NCI-H1694 treated with DMSO at 0.1 percent for 48 hours (cell line): ENCODE measurements at regions not wholly inside any gene's neighbourhood (a gene's known extent, or its start where the extent isn't known, plus 50 kb on each side); places are given as distances from the start of the nearest gene placed in this dataset.

Experiments used
- DNase-seq: peaks from one replicate; lab custom pipeline; 2025; lab: John Stamatoyannopoulos, UW

- no peak for DNase-seq
Measured at GRCh38 chr14:56501909-56502530, 77.6 kb upstream of the TMEM260 start.

GRCh38 chr14:56505361-56505760 lies 74.2 kb upstream of the TMEM260 start:
- no peak for DNase-seq

GRCh38 chr14:56512521-56512920 lies 67.1 kb upstream of the TMEM260 start:
- no peak for DNase-seq

- no peak for DNase-seq
Measured at GRCh38 chr14:56514663-56515371, 64.8 kb upstream of the TMEM260 start.

GRCh38 chr14:56515739-56516138 lies 63.9 kb upstream of the TMEM260 start:
- DNase-seq: no peak

GRCh38 chr14:56522403-56522802 lies 57.2 kb upstream of the TMEM260 start:
- no peak for DNase-seq

GRCh38 chr14:56524971-56525677 lies 54.5 kb upstream of the TMEM260 start:
- DNase-seq: no peak

- no peak for DNase-seq
Measured at GRCh38 chr14:56528927-56529326, 50.7 kb upstream of the TMEM260 start.
